IMR-90 (cell line): ENCODE measurements at regions not wholly inside any gene's neighbourhood (a gene's known extent, or its start where the extent isn't known, plus 50 kb on each side); places are given as distances from the start of the nearest gene placed in this dataset.

Experiments used
- BHLHE40 ChIP-seq: fragments of 150-350 bp; IDR thresholded peaks from 2 replicates; pipeline ENCODE4 v1.6.1; 2016; ENCODE audit warnings: mild to moderate bottlenecking, low read depth, low read length
- CEBPB ChIP-seq: IDR thresholded peaks from 2 replicates; pipeline ENCODE4 v1.6.1; 2012; ENCODE audit warnings: low read depth, low read length, improper control_type of control experiment
- CHD1 ChIP-seq: IDR thresholded peaks from 2 replicates; pipeline ENCODE4 v1.6.1; 2012; ENCODE audit warnings: low read depth, low read length, improper control_type of control experiment
- CTCF ChIP-seq: conservative IDR thresholded peaks from 2 replicates; pipeline ENCODE4 v1.5.1; 2012; ENCODE audit warnings: mild to moderate bottlenecking, low read depth, low read length, improper control_type of control experiment
- MAFK ChIP-seq: IDR thresholded peaks from 2 replicates; pipeline ENCODE4 v1.6.1; 2012; ENCODE audit warnings: low read depth, low read length, improper control_type of control experiment
- MAZ ChIP-seq: IDR thresholded peaks from 2 replicates; pipeline ENCODE4 v1.6.1; 2012; ENCODE audit warnings: low read depth, mild to moderate bottlenecking, low read length, improper control_type of control experiment, moderate library complexity, borderline replicate concordance
- MXI1 ChIP-seq: IDR thresholded peaks from 2 replicates; pipeline ENCODE4 v1.6.1; 2012; ENCODE audit warnings: low read depth, mild to moderate bottlenecking, low read length, moderate library complexity, borderline replicate concordance
- POLR2A ChIP-seq: IDR thresholded peaks from 2 replicates; pipeline ENCODE4 v1.6.1; 2012; ENCODE audit warnings: mild to moderate bottlenecking, low read depth, low read length
- RAD21 ChIP-seq: IDR thresholded peaks from 2 replicates; pipeline ENCODE4 v1.6.1; 2012; ENCODE audit warnings: low read length, improper control_type of control experiment
- RCOR1 ChIP-seq: IDR thresholded peaks from 2 replicates; pipeline ENCODE4 v1.6.1; 2012; ENCODE audit warnings: mild to moderate bottlenecking, low read length, improper control_type of control experiment; ENCODE audit not compliant: insufficient replicate concordance
- RFX5 ChIP-seq: IDR thresholded peaks from 2 replicates; pipeline ENCODE4 v1.8.0; 2012; ENCODE audit warnings: low read depth, mild to moderate bottlenecking, low read length, moderate library complexity
- USF2 ChIP-seq: fragments of 150-350 bp; IDR thresholded peaks from 2 replicates; pipeline ENCODE4 v1.6.1; 2017; ENCODE audit warnings: mild to moderate bottlenecking, antibody characterized with exemption, low read length, low read depth

GRCh38 chr3:84039099-84039498 lies 919.7 kb upstream of the CADM2 start:
- TF ChIP-seq CTCF = no peak
- TF ChIP-seq USF2 = no peak
- TF ChIP-seq POLR2A = no peak
- no peak for TF ChIP-seq RFX5
- TF ChIP-seq RAD21 = no peak
- no peak for TF ChIP-seq MXI1
- TF ChIP-seq MAFK = no peak
- no peak for TF ChIP-seq BHLHE40
- TF ChIP-seq RCOR1 = no peak
- TF ChIP-seq CEBPB = no peak
- TF ChIP-seq MAZ = no peak
- no peak for TF ChIP-seq CHD1
